ENCODE measurements at regions not wholly inside any gene's neighbourhood (a gene's known extent, or its start where the extent isn't known, plus 50 kb on each side); places are given as distances from the start of the nearest gene placed in this dataset.

DNA sequence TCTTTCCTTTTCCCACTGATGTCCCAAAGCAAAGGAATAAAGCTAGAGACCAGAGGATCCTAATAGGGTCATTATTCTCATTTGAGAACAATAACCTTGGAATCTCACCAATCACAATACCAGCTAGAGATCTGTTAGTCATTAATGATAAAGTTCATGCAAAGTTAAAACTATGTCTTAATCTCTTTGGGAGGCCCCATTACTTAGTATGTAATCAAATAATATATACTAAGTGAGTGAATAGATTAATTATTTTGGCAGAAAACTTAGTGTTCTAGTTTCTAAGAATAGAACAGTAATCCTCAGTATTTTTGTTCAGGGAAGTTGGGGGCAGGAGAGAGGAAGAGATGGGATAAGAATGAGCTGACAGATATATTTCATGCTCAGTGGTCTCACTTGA is 227.2 kb downstream of the MTERF1 start:
- no peak for DNase-seq (ENCODE audit: low read depth)
- no peak for TF ChIP-seq CTCF (IDR thresholded peaks at IDR 0.05; ENCODE audit: low read depth, low read length, missing control alignments)
- no peak overlapping the region for H3K4me3 ChIP-seq (ENCODE audit: low read depth, low read length)

GRCh38 chr7:91655656-91656055 is 224.8 kb downstream of the MTERF1 start:
- no peak for DNase-seq (ENCODE audit: low read depth)
- no peak overlapping the region for H3K4me3 ChIP-seq (ENCODE audit: low read depth, low read length)
- TF ChIP-seq CTCF (IDR thresholded peaks at IDR 0.05; ENCODE audit: low read depth, low read length, missing control alignments) = no peak

DNA sequence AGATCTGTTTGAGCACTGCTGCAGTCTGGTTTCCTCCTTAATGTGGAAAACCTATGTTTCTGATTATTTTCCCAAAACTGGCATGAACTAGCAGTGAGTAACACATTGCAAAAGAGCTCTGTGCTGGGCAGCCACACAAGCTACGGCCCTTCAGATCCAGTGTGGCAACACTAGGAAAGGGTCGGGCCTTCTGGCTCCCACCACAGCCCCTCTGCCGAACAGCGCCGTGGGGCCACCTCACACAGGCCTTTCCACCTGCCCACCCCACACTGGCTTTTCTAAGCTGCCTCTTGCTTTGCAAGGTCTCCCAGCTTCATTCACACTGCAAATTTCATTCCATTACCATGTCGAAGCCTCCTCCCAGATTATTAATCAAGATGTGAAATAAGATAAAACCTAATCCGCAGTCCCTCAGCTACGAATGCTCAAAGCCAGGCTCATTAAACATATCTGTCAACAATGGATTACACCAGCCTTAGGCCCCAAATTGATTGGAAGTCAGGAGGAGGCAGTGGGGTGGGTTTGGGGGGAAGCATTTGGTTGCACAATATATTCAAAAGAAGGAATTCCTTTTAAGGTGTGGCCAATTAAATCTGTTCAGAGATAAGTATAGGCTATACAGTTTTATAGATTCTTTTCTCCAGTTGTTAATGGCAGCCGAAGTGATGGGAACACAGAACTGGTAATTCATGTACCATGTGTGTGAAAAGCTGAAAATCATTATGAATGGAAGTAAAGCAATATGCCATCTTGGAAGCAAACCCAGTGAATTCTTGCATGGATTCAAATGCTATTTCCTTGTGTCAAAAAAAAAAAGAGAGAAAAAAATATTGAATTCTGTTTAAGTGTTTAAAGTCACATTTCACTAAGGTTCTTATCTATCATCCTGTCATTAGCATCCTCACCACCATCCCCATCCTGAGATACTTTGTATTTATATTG is 223.7 kb downstream of the MTERF1 start:
- no peak for DNase-seq (ENCODE audit: low read depth)
- no peak overlapping the region for H3K4me3 ChIP-seq (ENCODE audit: low read depth, low read length)
- no peak for TF ChIP-seq CTCF (IDR thresholded peaks at IDR 0.05; ENCODE audit: low read depth, low read length, missing control alignments)

DNA sequence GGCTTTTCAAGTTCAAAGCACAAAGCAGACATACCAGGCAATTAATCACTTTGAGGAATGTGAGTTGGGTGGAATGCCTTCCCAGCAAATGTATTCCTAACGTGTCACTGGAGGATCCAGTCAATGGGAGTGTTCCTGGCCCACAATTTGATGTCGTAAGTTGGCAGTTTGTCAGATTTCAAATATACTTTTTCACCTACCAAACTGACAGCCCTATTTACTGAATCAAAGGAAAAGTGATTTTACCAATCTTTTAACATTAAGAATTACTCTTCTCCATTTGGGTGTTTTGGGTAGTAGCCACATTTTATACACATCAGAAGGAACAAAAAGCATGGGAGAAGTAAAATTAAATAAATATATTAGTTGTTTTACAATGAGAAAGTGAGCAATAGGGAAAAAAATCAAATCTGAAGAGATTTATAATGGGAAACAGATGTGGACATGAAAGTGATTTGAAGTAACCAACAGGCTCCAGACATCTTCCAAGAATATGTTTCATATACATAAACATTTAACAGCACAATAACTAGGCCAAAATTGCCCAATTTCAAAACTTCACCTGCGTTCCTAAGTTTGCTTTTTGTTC is 222.9 kb downstream of the MTERF1 start:
- no peak for DNase-seq (ENCODE audit: low read depth)
- TF ChIP-seq CTCF (IDR thresholded peaks at IDR 0.05; ENCODE audit: low read depth, low read length, missing control alignments) = no peak
- no peak overlapping the region for H3K4me3 ChIP-seq (ENCODE audit: low read depth, low read length)

- no peak overlapping the region for H3K4me3 ChIP-seq (ENCODE audit: low read depth, low read length)
- no peak for DNase-seq (ENCODE audit: low read depth)
- TF ChIP-seq CTCF (IDR thresholded peaks at IDR 0.05; ENCODE audit: low read depth, low read length, missing control alignments) = no peak
Observed at GRCh38 chr7:91659096-91659495, 221.4 kb downstream of the MTERF1 start.

DNA sequence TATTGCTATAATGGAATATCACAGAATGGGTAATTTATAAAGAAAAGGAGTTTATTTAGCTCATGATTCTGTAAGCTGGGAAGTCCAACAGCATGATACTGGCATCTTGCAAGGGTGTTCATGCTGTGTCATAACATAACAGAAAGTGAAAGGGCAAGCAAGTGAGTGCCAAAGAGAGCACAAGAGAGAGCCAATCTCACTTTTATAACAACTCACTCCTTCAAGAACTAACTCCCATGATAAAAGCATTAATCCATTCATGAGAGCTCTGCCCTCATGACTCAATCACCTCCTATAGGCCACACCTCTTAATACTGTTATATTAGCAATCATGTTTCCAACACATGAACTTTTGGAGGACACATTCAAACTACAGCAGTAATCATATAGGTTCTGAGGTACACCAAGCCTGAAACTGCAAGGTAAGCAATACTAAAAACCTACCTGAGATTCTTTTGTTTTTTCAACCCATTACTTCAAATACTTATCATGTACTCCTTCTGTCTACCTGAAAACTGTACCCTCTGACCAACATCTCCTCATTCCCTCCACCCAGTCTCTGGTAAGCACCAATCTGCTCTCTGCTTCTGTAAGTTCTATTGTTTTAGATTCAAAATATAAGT is 219.7 kb downstream of the MTERF1 start:
- TF ChIP-seq CTCF (IDR thresholded peaks at IDR 0.05; ENCODE audit: low read depth, low read length, missing control alignments) = no peak
- no peak overlapping the region for H3K4me3 ChIP-seq (ENCODE audit: low read depth, low read length)
- DNase-seq (ENCODE audit: low read depth) = no peak

Measured in GM12864 (cell line).